ENCODE measurements at regions not wholly inside any gene's neighbourhood (a gene's known extent, or its start where the extent isn't known, plus 50 kb on each side); places are given as distances from the start of the nearest gene placed in this dataset.

- no peak overlapping the region for H3K4me3 ChIP-seq
- H3K36me3 ChIP-seq: no peaks in the 10 kb centered on the region
- H3K4me1 ChIP-seq: no peaks in the 10 kb centered on the region
- intact Hi-C loops (cut with DNase I; ENCODE audit: low total_unique reads): no loop called here
- no peak overlapping the region for H3K27ac ChIP-seq
- H3K27me3 ChIP-seq: no peaks in the 10 kb centered on the region
- TF ChIP-seq, protein P1, sequence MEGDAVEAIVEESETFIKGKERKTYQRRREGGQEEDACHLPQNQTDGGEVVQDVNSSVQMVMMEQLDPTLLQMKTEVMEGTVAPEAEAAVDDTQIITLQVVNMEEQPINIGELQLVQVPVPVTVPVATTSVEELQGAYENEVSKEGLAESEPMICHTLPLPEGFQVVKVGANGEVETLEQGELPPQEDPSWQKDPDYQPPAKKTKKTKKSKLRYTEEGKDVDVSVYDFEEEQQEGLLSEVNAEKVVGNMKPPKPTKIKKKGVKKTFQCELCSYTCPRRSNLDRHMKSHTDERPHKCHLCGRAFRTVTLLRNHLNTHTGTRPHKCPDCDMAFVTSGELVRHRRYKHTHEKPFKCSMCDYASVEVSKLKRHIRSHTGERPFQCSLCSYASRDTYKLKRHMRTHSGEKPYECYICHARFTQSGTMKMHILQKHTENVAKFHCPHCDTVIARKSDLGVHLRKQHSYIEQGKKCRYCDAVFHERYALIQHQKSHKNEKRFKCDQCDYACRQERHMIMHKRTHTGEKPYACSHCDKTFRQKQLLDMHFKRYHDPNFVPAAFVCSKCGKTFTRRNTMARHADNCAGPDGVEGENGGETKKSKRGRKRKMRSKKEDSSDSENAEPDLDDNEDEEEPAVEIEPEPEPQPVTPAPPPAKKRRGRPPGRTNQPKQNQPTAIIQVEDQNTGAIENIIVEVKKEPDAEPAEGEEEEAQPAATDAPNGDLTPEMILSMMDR (IDR thresholded peaks at IDR 0.05): no peak
- no peak for TF ChIP-seq POLR2A (IDR thresholded peaks at IDR 0.05)
- no peaks in the 10 kb centered on the region for H3K9me3 ChIP-seq
- no peak for DNase-seq
Observed at GRCh38 chr1:177800400-177801088, 169.3 kb downstream of the SEC16B start.

GRCh38 chr1:177799746-177800145 lies 170.1 kb downstream of the SEC16B start:
- DNase-seq: no peak
- H3K4me1 ChIP-seq: no peaks in the 10 kb centered on the region
- no peak overlapping the region for H3K4me3 ChIP-seq
- no peaks in the 10 kb centered on the region for H3K36me3 ChIP-seq
- no peak overlapping the region for H3K27ac ChIP-seq
- H3K27me3 ChIP-seq: no peaks in the 10 kb centered on the region
- no peaks in the 10 kb centered on the region for H3K9me3 ChIP-seq
- intact Hi-C loops (cut with DNase I; ENCODE audit: low total_unique reads): no loop called here
- TF ChIP-seq, protein P1 (IDR thresholded peaks at IDR 0.05): no peak
- TF ChIP-seq POLR2A (IDR thresholded peaks at IDR 0.05): no peak

- DNase-seq: no peak
- TF ChIP-seq, protein P1 (IDR thresholded peaks at IDR 0.05): no peak
- H3K36me3 ChIP-seq: no peaks in the 10 kb centered on the region
- no peaks in the 10 kb centered on the region for H3K4me1 ChIP-seq
- H3K9me3 ChIP-seq: no peaks in the 10 kb centered on the region
- H3K4me3 ChIP-seq: no peak overlapping the region
- intact Hi-C loops (cut with DNase I; ENCODE audit: low total_unique reads): no loop called here
- H3K27ac ChIP-seq: no peak overlapping the region
- H3K27me3 ChIP-seq: no peaks in the 10 kb centered on the region
Observed at GRCh38 chr1:177798614-177799013, 171.2 kb downstream of the SEC16B start.

GRCh38 chr1:177796561-177796960 lies 173.3 kb downstream of the SEC16B start:
- intact Hi-C loops (cut with DNase I; ENCODE audit: low total_unique reads): no loop called here
- Histone ChIP-seq H3K27me3 (no peaks in the 10 kb centered on the region), H3K9me3 (no peaks in the 10 kb centered on the region), H3K4me3 (no peak overlapping the region), H3K36me3 (no peaks in the 10 kb centered on the region), H3K4me1 (no peaks in the 10 kb centered on the region), H3K27ac (no peak overlapping the region)
- DNase-seq: no peak
- no peak for TF ChIP-seq POLR2A (IDR thresholded peaks at IDR 0.05)
- TF ChIP-seq, protein P1 (IDR thresholded peaks at IDR 0.05): no peak

DNA sequence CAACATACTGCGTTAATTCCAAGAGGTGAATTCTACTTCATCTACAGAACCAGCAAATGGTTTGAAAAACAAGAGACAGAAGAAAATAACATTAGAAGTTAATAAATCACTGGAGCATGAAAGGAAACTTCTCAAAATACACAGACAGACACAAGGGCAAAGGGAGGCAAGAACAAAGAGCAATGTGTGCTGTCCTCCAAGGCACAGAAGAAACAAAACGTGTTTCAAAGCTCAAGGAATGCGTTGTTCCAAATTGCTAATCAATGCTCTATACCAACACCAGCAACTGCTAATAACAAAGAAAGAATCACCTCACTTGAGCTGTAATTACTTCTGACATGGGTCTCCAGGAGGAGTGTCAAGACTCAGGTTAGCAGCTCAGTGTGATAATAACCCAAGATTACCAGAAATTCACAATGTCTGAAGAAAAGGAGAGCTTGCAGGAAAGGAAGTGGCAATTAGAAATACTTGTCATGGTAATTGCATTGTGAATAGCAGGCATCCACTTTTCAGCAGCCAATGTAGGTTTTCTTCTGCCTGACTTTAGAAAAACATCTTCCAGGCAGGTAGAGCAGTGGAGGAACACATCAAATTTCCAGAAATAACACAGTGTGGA lies 175.4 kb downstream of the SEC16B start:
- Histone ChIP-seq H3K4me1 (no peaks in the 10 kb centered on the region), H3K4me3 (no peak overlapping the region), H3K9me3 (no peaks in the 10 kb centered on the region), H3K27ac (no peak overlapping the region), H3K36me3 (no peaks in the 10 kb centered on the region), H3K27me3 (no peaks in the 10 kb centered on the region)
- TF ChIP-seq, protein P1 (IDR thresholded peaks at IDR 0.05): no peak
- no peak for TF ChIP-seq POLR2A (IDR thresholded peaks at IDR 0.05)
- intact Hi-C loops (cut with DNase I; ENCODE audit: low total_unique reads): no loop called here
- no peak for DNase-seq

Measured in uterus (tissue), 3 donors.